Stimulated activated CD4-positive, alpha-beta T cell treated with anti-CD3 and anti-CD28 coated beads, Interleukin-2, amount 100 ng/mL, for 24 hours (primary cell): ENCODE measurements at regions not wholly inside any gene's neighbourhood (a gene's known extent, or its start where the extent isn't known, plus 50 kb on each side); places are given as distances from the start of the nearest gene placed in this dataset.

ENCODE experiments used
- DNase-seq, 2 donors: peaks; one replicate each; pipeline ENCODE4 v3.0.0-alpha.2; 2020

- DNase-seq: no peak
These were observed 80.9 kb upstream of the DCBLD2 start for GRCh38 chr3:98982351-98982750.

- no peak for DNase-seq
These were observed 79.6 kb upstream of the DCBLD2 start for GRCh38 chr3:98980915-98981596.

GRCh38 chr3:98979296-98979695, 77.8 kb upstream of the DCBLD2 start:
- no peak for DNase-seq

- DNase-seq: no peak
These were observed 76.7 kb upstream of the DCBLD2 start for GRCh38 chr3:98978068-98978811.

GRCh38 chr3:98977520-98977919, 76.0 kb upstream of the DCBLD2 start:
- no peak for DNase-seq

GRCh38 chr3:98974442-98974841, 72.9 kb upstream of the DCBLD2 start:
- DNase-seq: no peak

GRCh38 chr3:98972720-98973119, 71.2 kb upstream of the DCBLD2 start:
- no peak for DNase-seq

GRCh38 chr3:98972155-98972554, 70.7 kb upstream of the DCBLD2 start:
- no peak for DNase-seq

- no peak for DNase-seq
These were observed 69.7 kb upstream of the DCBLD2 start for GRCh38 chr3:98971169-98971681.

GRCh38 chr3:98969295-98969694, 67.8 kb upstream of the DCBLD2 start:
- DNase-seq: no peak

GRCh38 chr3:98968824-98969223, 67.3 kb upstream of the DCBLD2 start:
- no peak for DNase-seq

- no peak for DNase-seq
These were observed 66.9 kb upstream of the DCBLD2 start for GRCh38 chr3:98968347-98968746.

- DNase-seq: no peak
These were observed 66.3 kb upstream of the DCBLD2 start for GRCh38 chr3:98967758-98968157.

- DNase-seq: no peak
These were observed 65.5 kb upstream of the DCBLD2 start for GRCh38 chr3:98966862-98967546.

GRCh38 chr3:98966434-98966833, 64.9 kb upstream of the DCBLD2 start:
- DNase-seq: no peak

- DNase-seq: no peak
These were observed 63.3 kb upstream of the DCBLD2 start for GRCh38 chr3:98964784-98965183.

- no peak for DNase-seq
These were observed 62.1 kb upstream of the DCBLD2 start for GRCh38 chr3:98963546-98963945.

GRCh38 chr3:98962951-98963350, 61.5 kb upstream of the DCBLD2 start:
- DNase-seq: no peak

GRCh38 chr3:98962189-98962930, 60.9 kb upstream of the DCBLD2 start:
- no peak for DNase-seq

- no peak for DNase-seq
These were observed 60.0 kb upstream of the DCBLD2 start for GRCh38 chr3:98961161-98962155.

- no peak for DNase-seq
These were observed 56.2 kb upstream of the DCBLD2 start for GRCh38 chr3:98957681-98958080.

- DNase-seq: no peak
These were observed 54.5 kb upstream of the DCBLD2 start for GRCh38 chr3:98956008-98956407.
